ENCODE measurements at regions not wholly inside any gene's neighbourhood (a gene's known extent, or its start where the extent isn't known, plus 50 kb on each side); places are given as distances from the start of the nearest gene placed in this dataset.

DNA sequence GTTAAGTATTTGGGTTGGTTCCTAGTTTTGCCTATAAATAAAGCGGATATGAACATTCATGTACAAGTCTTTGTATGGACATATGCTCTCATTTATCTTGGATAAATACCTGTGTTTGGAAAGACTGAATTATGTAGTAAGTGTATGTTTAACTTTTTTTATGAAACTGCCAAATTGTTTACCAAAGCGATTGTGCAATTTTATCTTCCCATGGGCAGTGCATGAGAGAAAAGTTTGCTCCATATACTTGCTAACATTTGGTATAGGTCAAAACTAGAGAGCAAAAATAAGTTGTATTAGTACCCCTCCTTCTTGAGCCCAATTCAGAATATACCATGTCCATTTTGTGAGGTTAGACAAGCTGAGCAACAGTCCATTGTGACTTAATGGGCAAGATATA lies 502.6 kb downstream of the SQOR start:
- ChIA-PET RAD21 (ENCODE audit: unreplicated experiment) (no interaction called here), POLR2A (no interaction called here), SMC1A (ENCODE audit: uncharacterized antibody, unreplicated experiment) (no interaction called here), CTCF (no interaction called here)
- H3K79me2 ChIP-seq (ENCODE audit: control insufficient read depth, insufficient read depth, low read length): no peaks in the 10 kb centered on the region
- H3K4me1 ChIP-seq (ENCODE audit: control insufficient read depth, insufficient read depth, low read length): no peaks in the 10 kb centered on the region
- H3K36me3 ChIP-seq (ENCODE audit: control insufficient read depth in 2 of 2, insufficient read depth in 2 of 2, low read length in 1 of 2): no peaks in the 10 kb centered on the region
- TF ChIP-seq SREBF1 (IDR thresholded peaks at IDR 0.05; ENCODE audit: low read length) (no peak), RAD21 (IDR thresholded peaks at IDR 0.05; ENCODE audit: insufficient read depth, low read depth, low read length) (no peak), STAT3 (IDR thresholded peaks at IDR 0.05; ENCODE audit: low read depth, low read length) (no peak), PAX5 (IDR thresholded peaks at IDR 0.05; ENCODE audit: borderline replicate concordance, low read depth, low read length) (no peak), KLF5 (IDR thresholded peaks at IDR 0.05; ENCODE audit: partially characterized antibody) (no peak), SUPT20H (IDR thresholded peaks at IDR 0.05; ENCODE audit: borderline replicate concordance, control insufficient read depth, low read depth, low read length) (no peak), NR2F1 (conservative IDR thresholded peaks at IDR 0.05) (no peak), NFYB (IDR thresholded peaks at IDR 0.05; ENCODE audit: insufficient read depth, low read depth, low read length) (no peak), ASH2L (IDR thresholded peaks at IDR 0.05; ENCODE audit: borderline replicate concordance, low read depth) (no peak), ZNF207 (IDR thresholded peaks at IDR 0.05; ENCODE audit: borderline replicate concordance) (no peak), ZNF24 (IDR thresholded peaks at IDR 0.05) (no peak)
- TF ChIP-seq, protein P1, sequence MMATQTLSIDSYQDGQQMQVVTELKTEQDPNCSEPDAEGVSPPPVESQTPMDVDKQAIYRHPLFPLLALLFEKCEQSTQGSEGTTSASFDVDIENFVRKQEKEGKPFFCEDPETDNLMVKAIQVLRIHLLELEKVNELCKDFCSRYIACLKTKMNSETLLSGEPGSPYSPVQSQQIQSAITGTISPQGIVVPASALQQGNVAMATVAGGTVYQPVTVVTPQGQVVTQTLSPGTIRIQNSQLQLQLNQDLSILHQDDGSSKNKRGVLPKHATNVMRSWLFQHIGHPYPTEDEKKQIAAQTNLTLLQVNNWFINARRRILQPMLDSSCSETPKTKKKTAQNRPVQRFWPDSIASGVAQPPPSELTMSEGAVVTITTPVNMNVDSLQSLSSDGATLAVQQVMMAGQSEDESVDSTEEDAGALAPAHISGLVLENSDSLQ (IDR thresholded peaks at IDR 0.05): no peak
- TF ChIP-seq, protein P2, sequence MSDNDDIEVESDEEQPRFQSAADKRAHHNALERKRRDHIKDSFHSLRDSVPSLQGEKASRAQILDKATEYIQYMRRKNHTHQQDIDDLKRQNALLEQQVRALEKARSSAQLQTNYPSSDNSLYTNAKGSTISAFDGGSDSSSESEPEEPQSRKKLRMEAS (IDR thresholded peaks at IDR 0.05; ENCODE audit: low read depth, low read length): no peak
- TF ChIP-seq, protein P3, sequence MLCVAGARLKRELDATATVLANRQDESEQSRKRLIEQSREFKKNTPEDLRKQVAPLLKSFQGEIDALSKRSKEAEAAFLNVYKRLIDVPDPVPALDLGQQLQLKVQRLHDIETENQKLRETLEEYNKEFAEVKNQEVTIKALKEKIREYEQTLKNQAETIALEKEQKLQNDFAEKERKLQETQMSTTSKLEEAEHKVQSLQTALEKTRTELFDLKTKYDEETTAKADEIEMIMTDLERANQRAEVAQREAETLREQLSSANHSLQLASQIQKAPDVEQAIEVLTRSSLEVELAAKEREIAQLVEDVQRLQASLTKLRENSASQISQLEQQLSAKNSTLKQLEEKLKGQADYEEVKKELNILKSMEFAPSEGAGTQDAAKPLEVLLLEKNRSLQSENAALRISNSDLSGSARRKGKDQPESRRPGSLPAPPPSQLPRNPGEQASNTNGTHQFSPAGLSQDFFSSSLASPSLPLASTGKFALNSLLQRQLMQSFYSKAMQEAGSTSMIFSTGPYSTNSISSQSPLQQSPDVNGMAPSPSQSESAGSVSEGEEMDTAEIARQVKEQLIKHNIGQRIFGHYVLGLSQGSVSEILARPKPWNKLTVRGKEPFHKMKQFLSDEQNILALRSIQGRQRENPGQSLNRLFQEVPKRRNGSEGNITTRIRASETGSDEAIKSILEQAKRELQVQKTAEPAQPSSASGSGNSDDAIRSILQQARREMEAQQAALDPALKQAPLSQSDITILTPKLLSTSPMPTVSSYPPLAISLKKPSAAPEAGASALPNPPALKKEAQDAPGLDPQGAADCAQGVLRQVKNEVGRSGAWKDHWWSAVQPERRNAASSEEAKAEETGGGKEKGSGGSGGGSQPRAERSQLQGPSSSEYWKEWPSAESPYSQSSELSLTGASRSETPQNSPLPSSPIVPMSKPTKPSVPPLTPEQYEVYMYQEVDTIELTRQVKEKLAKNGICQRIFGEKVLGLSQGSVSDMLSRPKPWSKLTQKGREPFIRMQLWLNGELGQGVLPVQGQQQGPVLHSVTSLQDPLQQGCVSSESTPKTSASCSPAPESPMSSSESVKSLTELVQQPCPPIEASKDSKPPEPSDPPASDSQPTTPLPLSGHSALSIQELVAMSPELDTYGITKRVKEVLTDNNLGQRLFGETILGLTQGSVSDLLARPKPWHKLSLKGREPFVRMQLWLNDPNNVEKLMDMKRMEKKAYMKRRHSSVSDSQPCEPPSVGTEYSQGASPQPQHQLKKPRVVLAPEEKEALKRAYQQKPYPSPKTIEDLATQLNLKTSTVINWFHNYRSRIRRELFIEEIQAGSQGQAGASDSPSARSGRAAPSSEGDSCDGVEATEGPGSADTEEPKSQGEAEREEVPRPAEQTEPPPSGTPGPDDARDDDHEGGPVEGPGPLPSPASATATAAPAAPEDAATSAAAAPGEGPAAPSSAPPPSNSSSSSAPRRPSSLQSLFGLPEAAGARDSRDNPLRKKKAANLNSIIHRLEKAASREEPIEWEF (IDR thresholded peaks at IDR 0.05; ENCODE audit: insufficient replicate concordance, low read depth, low read length): no peak
- TF ChIP-seq, protein P4, sequence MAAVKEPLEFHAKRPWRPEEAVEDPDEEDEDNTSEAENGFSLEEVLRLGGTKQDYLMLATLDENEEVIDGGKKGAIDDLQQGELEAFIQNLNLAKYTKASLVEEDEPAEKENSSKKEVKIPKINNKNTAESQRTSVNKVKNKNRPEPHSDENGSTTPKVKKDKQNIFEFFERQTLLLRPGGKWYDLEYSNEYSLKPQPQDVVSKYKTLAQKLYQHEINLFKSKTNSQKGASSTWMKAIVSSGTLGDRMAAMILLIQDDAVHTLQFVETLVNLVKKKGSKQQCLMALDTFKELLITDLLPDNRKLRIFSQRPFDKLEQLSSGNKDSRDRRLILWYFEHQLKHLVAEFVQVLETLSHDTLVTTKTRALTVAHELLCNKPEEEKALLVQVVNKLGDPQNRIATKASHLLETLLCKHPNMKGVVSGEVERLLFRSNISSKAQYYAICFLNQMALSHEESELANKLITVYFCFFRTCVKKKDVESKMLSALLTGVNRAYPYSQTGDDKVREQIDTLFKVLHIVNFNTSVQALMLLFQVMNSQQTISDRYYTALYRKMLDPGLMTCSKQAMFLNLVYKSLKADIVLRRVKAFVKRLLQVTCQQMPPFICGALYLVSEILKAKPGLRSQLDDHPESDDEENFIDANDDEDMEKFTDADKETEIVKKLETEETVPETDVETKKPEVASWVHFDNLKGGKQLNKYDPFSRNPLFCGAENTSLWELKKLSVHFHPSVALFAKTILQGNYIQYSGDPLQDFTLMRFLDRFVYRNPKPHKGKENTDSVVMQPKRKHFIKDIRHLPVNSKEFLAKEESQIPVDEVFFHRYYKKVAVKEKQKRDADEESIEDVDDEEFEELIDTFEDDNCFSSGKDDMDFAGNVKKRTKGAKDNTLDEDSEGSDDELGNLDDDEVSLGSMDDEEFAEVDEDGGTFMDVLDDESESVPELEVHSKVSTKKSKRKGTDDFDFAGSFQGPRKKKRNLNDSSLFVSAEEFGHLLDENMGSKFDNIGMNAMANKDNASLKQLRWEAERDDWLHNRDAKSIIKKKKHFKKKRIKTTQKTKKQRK (IDR thresholded peaks at IDR 0.05; ENCODE audit: low read depth, low read length): no peak
- FAIRE-seq (no peak), DNase-seq (ENCODE audit: low read depth, low spot score) (no peak), ATAC-seq (no peak)
- H4K20me1 ChIP-seq (ENCODE audit: control insufficient read depth, insufficient read depth): no peaks in the 10 kb centered on the region
- H3K9me3 ChIP-seq (replicated peaks; ENCODE audit: control insufficient read depth, insufficient read depth, low read length): no peaks in the 10 kb centered on the region; the same call in 2 of the 3 replicates
- no peaks in the 10 kb centered on the region for H3K27me3 ChIP-seq (replicated peaks in 1 of 2; ENCODE audit: control insufficient read depth in 2 of 2, insufficient read depth in 2 of 2, low read length in 1 of 2)
- H3K4me2 ChIP-seq (ENCODE audit: control insufficient read depth, insufficient read depth): no peak overlapping the region
- H3K9ac ChIP-seq (ENCODE audit: control insufficient read depth, insufficient read depth, low read length): no peak overlapping the region
- BruUV-seq (replicated peaks): no TSS peak
- H3K4me3 ChIP-seq: no peak overlapping the region
- H2AFZ ChIP-seq (ENCODE audit: control insufficient read depth, low read depth, low read length): no peak overlapping the region
- intact Hi-C loops (cut with micrococcal nuclease; ENCODE audit: unreplicated experiment) (no loop called here), in situ Hi-C loops (cut with MboI) (no loop called here)
- no peak overlapping the region for H3K27ac ChIP-seq (ENCODE audit: control insufficient read depth, insufficient read depth)
- WGBS (ENCODE audit: insufficient coverage, insufficient replicate concordance, low lambda C conversion rate, missing lambda C conversion rate): 49% methylated on average over 2 of the region's 2 CpGs

Measured in GM12878 (cell line).